HepG2 (cell line): ENCODE measurements at regions not wholly inside any gene's neighbourhood (a gene's known extent, or its start where the extent isn't known, plus 50 kb on each side); places are given as distances from the start of the nearest gene placed in this dataset.

Experiments
- ATAC-seq: fragments of 200-7000 bp; cut with Tn5 transposase; 3 replicates; pipeline ENCODE4 v1.9.1; 2020; ENCODE audit warnings: mild to moderate bottlenecking, moderate library complexity
- BruUV-seq: library from RNA; stranded (reverse); fragments of 400-500 nt; replicated peaks from 2 replicates; lab custom pipeline; 2021; lab: Mats Ljungman, UMichigan
- CTCF ChIA-PET: fragments of 300-600 bp; formaldehyde crosslinking; extraction: SDS; loops from one replicate; lab custom pipeline; 2021; ENCODE audit warnings: low total read pairs, inconsistent platforms, low intra/inter-chr PET ratio; lab: Yijun Ruan, JAX
- POLR2A ChIA-PET: fragments of 350-600 bp; sonication (Branson Sonifier 250); formaldehyde crosslinking; loops from one replicate; lab custom pipeline; 2020; ENCODE audit warnings: antibody characterized with exemption, inconsistent platforms; lab: Yijun Ruan, JAX
- DNase-seq: peaks from one replicate; pipeline ENCODE4 v3.0.0-alpha.2; 2015; ENCODE audit warnings: low spot score
- FAIRE-seq: peaks from 3 replicates; lab custom pipeline; 2011; peaks lifted over from hg19 to GRCh38; lab: Jason Lieb, UNC
- H2AFZ ChIP-seq: one replicate; pipeline ENCODE4 v1.6.1; 2011; ENCODE audit warnings: low read length, inconsistent platforms
- H3K27ac ChIP-seq: fragments of 300-600 bp; 3 replicates; pipeline ENCODE4 v1.8.0; 2011; ENCODE audit warnings: mixed run types, mild to moderate bottlenecking, mixed read lengths, low read length, inconsistent platforms; ENCODE audit not compliant: insufficient read depth; ENCODE audit errors: extremely low read length
- H3K27me3 ChIP-seq, 2 experiments: fragments of 200-600 bp in 1 of 2; 2 replicates in 1 of 2; 3 replicates in 1 of 2; pipeline versions ENCODE4 v1.6.0 to v1.8.0; 2011; ENCODE audit warnings: low read length in 2 of 2, mild to moderate bottlenecking in 2 of 2, moderate library complexity in 2 of 2, inconsistent platforms in 1 of 2; ENCODE audit not compliant: insufficient read depth in 2 of 2, control insufficient read depth in 1 of 2
- H3K36me3 ChIP-seq, 2 experiments: fragments of 200-600 bp in 1 of 2; replicated peaks in 1 of 2; 2 replicates in 1 of 2; 3 replicates in 1 of 2; pipeline versions ENCODE4 v1.5.1 to v1.8.0; 2011; ENCODE audit warnings: low read length in 2 of 2, inconsistent platforms in 1 of 2; ENCODE audit not compliant: insufficient read depth in 2 of 2, control insufficient read depth in 1 of 2
- H3K4me1 ChIP-seq: 2 replicates; pipeline ENCODE4 v1.5.1; 2012; ENCODE audit warnings: low read length, inconsistent platforms; ENCODE audit not compliant: insufficient read depth
- H3K4me2 ChIP-seq: 2 replicates; pipeline ENCODE4 v1.6.0; 2011; ENCODE audit warnings: low read depth, low read length, inconsistent platforms
- H3K4me3 ChIP-seq, 3 experiments: fragments of 200-600 bp in 1 of 3; sonication (generic), shearing (Covaris generic) in 1 of 3; replicated peaks in 1 of 3; 2 replicates each; pipeline ENCODE4 v1.5.1; 2011 to 2016; ENCODE audit warnings: low read length in 3 of 3, inconsistent platforms in 2 of 3, low read depth in 2 of 3, mild to moderate bottlenecking in 2 of 3, control low read depth in 1 of 3, mixed read lengths in 1 of 3; ENCODE audit not compliant: insufficient read depth in 1 of 3
- H3K79me2 ChIP-seq: one replicate; pipeline ENCODE4 v1.6.1; 2011; ENCODE audit warnings: low read length, inconsistent platforms; ENCODE audit not compliant: insufficient read depth
- H3K9ac ChIP-seq: 2 replicates; pipeline ENCODE4 v1.6.0; 2011; ENCODE audit warnings: mild to moderate bottlenecking, low read depth, low read length, inconsistent platforms; ENCODE audit not compliant: insufficient read depth
- H3K9me3 ChIP-seq: 2 replicates; pipeline ENCODE4 v1.5.1; 2012; ENCODE audit warnings: mild to moderate bottlenecking, low read length
- H4K20me1 ChIP-seq: 2 replicates; pipeline ENCODE4 v1.6.0; 2011; ENCODE audit warnings: inconsistent platforms, mild to moderate bottlenecking, low read length, moderate library complexity; ENCODE audit not compliant: insufficient read depth
- CEBPB ChIP-seq: IDR thresholded peaks from 2 replicates; pipeline ENCODE4 v1.6.1; 2011; ENCODE audit warnings: low read depth, low read length, improper control_type of control experiment, borderline replicate concordance
- CEBPG ChIP-seq: IDR thresholded peaks from 2 replicates; pipeline ENCODE4 v1.6.1; 2016
- ESRRA ChIP-seq: sonication (generic); formaldehyde crosslinking; IDR thresholded peaks from 2 replicates; pipeline ENCODE4 v1.5.1; 2020; ENCODE audit warnings: mild to moderate bottlenecking, low read depth, missing genetic modification reagents
- FOXA1 ChIP-seq, 2 experiments: fragments of 450-650 bp in 1 of 2; sonication (generic) in 1 of 2; formaldehyde crosslinking in 1 of 2; IDR thresholded peaks; 2 replicates each; pipeline versions ENCODE4 v1.4.0 to v1.6.1; 2016 to 2020; ENCODE audit warnings: missing genetic modification reagents in 1 of 2
- SNRNP70 ChIP-seq: fragments of 200-400 bp; formaldehyde crosslinking; IDR thresholded peaks from 2 replicates; pipeline ENCODE4 v1.6.1; 2017; ENCODE audit warnings: mild to moderate bottlenecking, low read depth, low read length, moderate library complexity
- TEAD2 ChIP-seq: sonication (generic); formaldehyde crosslinking; IDR thresholded peaks from 2 replicates; pipeline ENCODE4 v1.9.0; 2021; ENCODE audit warnings: missing genetic modification reagents
- ZGPAT ChIP-seq: IDR thresholded peaks from 2 replicates; pipeline ENCODE4 v1.6.1; 2016; ENCODE audit warnings: mild to moderate bottlenecking
- ZMAT3 ChIP-seq: sonication (generic); formaldehyde crosslinking; conservative IDR thresholded peaks from 2 replicates; pipeline ENCODE4 v1.7.0; 2021; ENCODE audit warnings: missing genetic modification reagents
- ZNF274 ChIP-seq: sonication (generic); formaldehyde crosslinking; IDR thresholded peaks from 2 replicates; pipeline ENCODE4 v1.5.1; 2020; ENCODE audit warnings: mild to moderate bottlenecking, missing genetic modification reagents
- ZNF34 ChIP-seq: sonication (generic); formaldehyde crosslinking; IDR thresholded peaks from 2 replicates; pipeline ENCODE4 v1.4.0; 2020; ENCODE audit warnings: mild to moderate bottlenecking, missing genetic modification reagents, borderline replicate concordance
- ZNF564 ChIP-seq: sonication (generic); formaldehyde crosslinking; IDR thresholded peaks from 2 replicates; pipeline ENCODE4 v1.8.1; 2023; ENCODE audit warnings: mild to moderate bottlenecking, missing genetic modification reagents
- WGBS: methylation state at CpG from one replicate; pipeline ENCODE4 v1.1.6; 2017; ENCODE audit warnings: low lambda C conversion rate; 5-methylcytosine and 5-hydroxymethylcytosine counted together
- in situ Hi-C: cut with HindIII; loops from 2 replicates; pipeline ENCODE4 v1.10.0; 2017; ENCODE audit warnings: low pct_unique_long_range_greater_than_20kb; ENCODE audit not compliant: extremely low pct_ligation_motif_present
- intact Hi-C: fragments of 100-400 bp; cut with micrococcal nuclease; formaldehyde crosslinking; loops from one replicate; pipeline ENCODE4 v1.10.0; 2022; ENCODE audit not compliant: unreplicated experiment
- TF ChIP-seq, protein P1 (sequence below): sonication (generic); formaldehyde crosslinking; IDR thresholded peaks from 2 replicates; pipeline ENCODE4 v1.5.0; 2020; ENCODE audit warnings: missing genetic modification reagents

DNA sequence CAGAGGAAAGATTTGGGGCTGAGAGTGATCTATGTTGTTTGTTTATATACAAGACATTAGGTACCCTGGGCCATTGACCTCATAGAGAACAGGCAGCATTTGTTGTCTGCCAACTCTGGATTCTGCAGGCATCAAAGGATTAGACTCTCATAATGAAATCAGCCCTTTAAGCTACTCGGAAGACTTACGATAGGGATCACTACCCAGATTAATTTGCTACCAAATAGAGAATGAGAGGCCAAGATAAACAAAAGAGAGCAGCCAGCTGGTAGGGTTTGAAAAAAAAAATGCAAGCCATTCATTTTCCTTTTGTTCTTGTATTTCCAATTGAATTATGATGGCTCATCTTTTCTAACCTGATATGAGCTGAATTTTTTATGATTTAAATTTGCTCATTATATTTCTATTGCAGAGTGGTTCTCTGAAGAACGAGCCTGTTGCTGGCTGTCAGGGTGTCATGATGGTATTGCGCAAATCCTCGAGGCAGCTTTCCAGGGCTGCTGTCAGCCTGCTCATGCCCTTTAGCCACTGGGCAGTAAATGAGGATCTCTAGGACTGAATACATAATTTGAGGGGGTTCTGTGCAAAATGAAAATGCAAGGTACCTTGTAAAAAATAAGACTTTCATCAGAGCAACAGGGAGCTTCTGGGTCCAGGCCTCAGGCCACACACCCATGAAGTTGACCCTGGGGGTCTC lies 116.4 kb upstream of the KCNJ15 start:
- no peak for DNase-seq
- H2AFZ ChIP-seq: no peak overlapping the region
- TF ChIP-seq, protein P1, sequence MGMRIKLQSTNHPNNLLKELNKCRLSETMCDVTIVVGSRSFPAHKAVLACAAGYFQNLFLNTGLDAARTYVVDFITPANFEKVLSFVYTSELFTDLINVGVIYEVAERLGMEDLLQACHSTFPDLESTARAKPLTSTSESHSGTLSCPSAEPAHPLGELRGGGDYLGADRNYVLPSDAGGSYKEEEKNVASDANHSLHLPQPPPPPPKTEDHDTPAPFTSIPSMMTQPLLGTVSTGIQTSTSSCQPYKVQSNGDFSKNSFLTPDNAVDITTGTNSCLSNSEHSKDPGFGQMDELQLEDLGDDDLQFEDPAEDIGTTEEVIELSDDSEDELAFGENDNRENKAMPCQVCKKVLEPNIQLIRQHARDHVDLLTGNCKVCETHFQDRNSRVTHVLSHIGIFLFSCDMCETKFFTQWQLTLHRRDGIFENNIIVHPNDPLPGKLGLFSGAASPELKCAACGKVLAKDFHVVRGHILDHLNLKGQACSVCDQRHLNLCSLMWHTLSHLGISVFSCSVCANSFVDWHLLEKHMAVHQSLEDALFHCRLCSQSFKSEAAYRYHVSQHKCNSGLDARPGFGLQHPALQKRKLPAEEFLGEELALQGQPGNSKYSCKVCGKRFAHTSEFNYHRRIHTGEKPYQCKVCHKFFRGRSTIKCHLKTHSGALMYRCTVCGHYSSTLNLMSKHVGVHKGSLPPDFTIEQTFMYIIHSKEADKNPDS (CRISPR knock-in tag): no peak
- TF ChIP-seq CEBPG (CRISPR knock-in tag) (0 out of 2 replicates have a peak, but pooled peaks have one; percentile 24), ZNF564 (CRISPR knock-in tag) (no peak), CEBPB (peak; percentile 82; the same call in 1 of the 2 replicates)
- H3K36me3 ChIP-seq: no peaks in the 10 kb centered on the region
- H4K20me1 ChIP-seq: no peaks in the 10 kb centered on the region
- H3K4me3 ChIP-seq: no peak overlapping the region
- H3K9ac ChIP-seq: no peak overlapping the region
- no peaks in the 10 kb centered on the region for H3K4me1 ChIP-seq
- H3K9me3 ChIP-seq: no peaks in the 10 kb centered on the region
- intact Hi-C loops: no loop called here
- no peak for ATAC-seq
- CTCF ChIA-PET: no interaction called here
- no peaks in the 10 kb centered on the region for H3K27me3 ChIP-seq
- no peak overlapping the region for H3K27ac ChIP-seq
- no TSS peak for BruUV-seq
- no peak overlapping the region for H3K4me2 ChIP-seq
- 20% methylated on average over 5 of the region's 5 CpGs for WGBS
- POLR2A ChIA-PET: no interaction called here
- no peaks in the 10 kb centered on the region for H3K79me2 ChIP-seq
- no peak for FAIRE-seq
- in situ Hi-C loops: no loop called here

GRCh38 chr21:38142224-38142623 lies 114.6 kb upstream of the KCNJ15 start:
- ATAC-seq (no peak), DNase-seq (no peak), FAIRE-seq (no peak)
- no peaks in the 10 kb centered on the region for H4K20me1 ChIP-seq
- intact Hi-C loops (no loop called here), in situ Hi-C loops (no loop called here)
- no peaks in the 10 kb centered on the region for H3K9me3 ChIP-seq
- H3K4me2 ChIP-seq: no peak overlapping the region
- H3K4me1 ChIP-seq: no peaks in the 10 kb centered on the region
- no peak overlapping the region for H3K4me3 ChIP-seq
- no peaks in the 10 kb centered on the region for H3K79me2 ChIP-seq
- BruUV-seq: no TSS peak
- no peaks in the 10 kb centered on the region for H3K27me3 ChIP-seq
- H3K36me3 ChIP-seq: no peaks in the 10 kb centered on the region
- H3K27ac ChIP-seq: no peak overlapping the region
- ChIA-PET POLR2A (no interaction called here), CTCF (no interaction called here)
- H2AFZ ChIP-seq: no peak overlapping the region
- no peak overlapping the region for H3K9ac ChIP-seq
- no peak for TF ChIP-seq TEAD2
- no peak for TF ChIP-seq ZGPAT
- no peak for TF ChIP-seq ZNF274
- no peak for TF ChIP-seq SNRNP70
- TF ChIP-seq ESRRA (CRISPR knock-in tag): no peak
- no peak for TF ChIP-seq ZNF34 (CRISPR knock-in tag)
- no peak for TF ChIP-seq ZMAT3 (CRISPR knock-in tag)
- no peak for TF ChIP-seq FOXA1 (IDR thresholded peaks at IDR 0.05)
- no peak for TF ChIP-seq FOXA1 (CRISPR knock-in tag; IDR thresholded peaks at IDR 0.05)
